Right lobe of liver (tissue), 4 donors: ENCODE measurements at regions not wholly inside any gene's neighbourhood (a gene's known extent, or its start where the extent isn't known, plus 50 kb on each side); places are given as distances from the start of the nearest gene placed in this dataset.

Source experiments
- POLR2A ChIP-seq: fragments of 450-650 bp; IDR thresholded peaks from one replicate; pipeline ENCODE4 v1.6.1; 2017; ENCODE audit warnings: antibody characterized with exemption, mild to moderate bottlenecking
- TF ChIP-seq, protein P1 (sequence below), 4 donors: fragments of 200-600 bp in 3 of 4; fragments of 450-650 bp in 1 of 4; IDR thresholded peaks; one replicate each; pipeline versions ENCODE4 v1.5.1 to v1.8.0; 2016 to 2022; ENCODE audit warnings: antibody characterized with exemption in 4 of 4, mild to moderate bottlenecking in 2 of 4
- donor health status: DM: no; HTN: no; CAD: no.
- donor health status: DM: no; HTN: no; CAD: no.
- donor health status: DM: no; HTN: yes; CAD: no.

DNA sequence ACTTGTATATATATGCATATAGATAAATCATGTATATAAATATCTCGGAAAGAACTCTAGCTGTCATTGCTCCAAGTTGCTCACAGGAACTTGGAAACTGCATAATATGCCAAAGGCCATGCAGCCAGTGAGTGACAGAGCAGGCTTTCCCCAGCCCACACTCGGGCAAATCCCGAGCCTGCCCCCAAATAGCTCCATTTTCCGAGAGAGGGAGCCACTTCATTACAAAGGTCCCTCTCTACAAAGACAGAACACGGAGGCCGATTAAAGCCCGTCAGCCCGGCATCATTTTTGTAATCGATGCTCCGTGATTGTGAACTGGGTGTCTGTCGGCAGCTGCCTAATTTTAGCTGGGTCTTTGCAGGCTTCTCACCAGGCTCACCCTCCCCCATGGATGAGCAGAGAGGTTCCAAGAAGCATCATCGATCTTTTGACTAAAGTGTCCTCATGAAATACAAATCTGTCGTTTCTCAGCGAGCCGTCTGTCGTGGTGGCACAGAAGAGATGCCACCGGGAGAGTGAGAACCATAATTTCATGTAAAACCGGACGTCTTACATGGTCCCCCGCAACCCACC, 663.9 kb downstream of the PTPRU start:
- TF ChIP-seq, protein P1, sequence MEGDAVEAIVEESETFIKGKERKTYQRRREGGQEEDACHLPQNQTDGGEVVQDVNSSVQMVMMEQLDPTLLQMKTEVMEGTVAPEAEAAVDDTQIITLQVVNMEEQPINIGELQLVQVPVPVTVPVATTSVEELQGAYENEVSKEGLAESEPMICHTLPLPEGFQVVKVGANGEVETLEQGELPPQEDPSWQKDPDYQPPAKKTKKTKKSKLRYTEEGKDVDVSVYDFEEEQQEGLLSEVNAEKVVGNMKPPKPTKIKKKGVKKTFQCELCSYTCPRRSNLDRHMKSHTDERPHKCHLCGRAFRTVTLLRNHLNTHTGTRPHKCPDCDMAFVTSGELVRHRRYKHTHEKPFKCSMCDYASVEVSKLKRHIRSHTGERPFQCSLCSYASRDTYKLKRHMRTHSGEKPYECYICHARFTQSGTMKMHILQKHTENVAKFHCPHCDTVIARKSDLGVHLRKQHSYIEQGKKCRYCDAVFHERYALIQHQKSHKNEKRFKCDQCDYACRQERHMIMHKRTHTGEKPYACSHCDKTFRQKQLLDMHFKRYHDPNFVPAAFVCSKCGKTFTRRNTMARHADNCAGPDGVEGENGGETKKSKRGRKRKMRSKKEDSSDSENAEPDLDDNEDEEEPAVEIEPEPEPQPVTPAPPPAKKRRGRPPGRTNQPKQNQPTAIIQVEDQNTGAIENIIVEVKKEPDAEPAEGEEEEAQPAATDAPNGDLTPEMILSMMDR (IDR thresholded peaks at IDR 0.05): no peak
- TF ChIP-seq POLR2A: no peak
